HL-60 (cell line): ENCODE measurements at regions not wholly inside any gene's neighbourhood (a gene's known extent, or its start where the extent isn't known, plus 50 kb on each side); places are given as distances from the start of the nearest gene placed in this dataset.

ENCODE experiments used
- CTCF ChIP-seq: IDR thresholded peaks from one replicate; pipeline ENCODE4 v1.5.1; 2011; ENCODE audit warnings: low read length, control low read depth, inconsistent platforms; ENCODE audit not compliant: insufficient read depth
- POLR2AphosphoS5 ChIP-seq: IDR thresholded peaks from 2 replicates; pipeline ENCODE4 v1.6.1; 2012; ENCODE audit warnings: low read depth
- REST ChIP-seq: IDR thresholded peaks from 2 replicates; pipeline ENCODE4 v1.6.1; 2012; ENCODE audit warnings: low read depth; ENCODE audit not compliant: insufficient replicate concordance

GRCh38 chr11:95562196-95562921 lies 227.2 kb downstream of the FAM76B start:
- TF ChIP-seq CTCF: no peak
- TF ChIP-seq POLR2AphosphoS5: no peak
- no peak for TF ChIP-seq REST
